ENCODE measurements at regions not wholly inside any gene's neighbourhood (a gene's known extent, or its start where the extent isn't known, plus 50 kb on each side); places are given as distances from the start of the nearest gene placed in this dataset.

DNA sequence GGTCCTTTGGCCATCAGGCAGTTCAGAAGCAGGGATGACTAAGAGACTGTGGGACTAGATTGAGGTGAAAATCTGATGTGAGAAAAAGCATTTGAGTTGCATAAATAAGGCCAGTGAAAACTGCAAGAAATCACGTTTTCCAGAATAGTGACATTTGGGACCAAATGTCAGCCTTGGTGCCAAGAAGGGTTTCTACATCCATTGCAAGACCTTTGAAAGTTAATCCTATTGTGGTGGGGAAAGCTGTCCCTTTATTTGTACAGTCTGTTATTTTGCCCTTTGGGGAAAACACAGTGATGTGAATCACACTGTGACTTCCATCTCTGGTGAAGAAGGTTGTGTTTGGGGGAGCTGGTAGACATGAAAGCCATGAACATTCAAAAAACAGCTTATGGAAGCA lies 153.5 kb upstream of the SIX2 start:
- H3K9me3 ChIP-seq = no peaks in the 10 kb centered on the region
- no peaks in the 10 kb centered on the region for H3K36me3 ChIP-seq
- TF ChIP-seq EP300 (IDR thresholded peaks at IDR 0.05) = no peak
- no peak for TF ChIP-seq CTCF (IDR thresholded peaks at IDR 0.05)
- no peak for TF ChIP-seq POLR2AphosphoS5 (IDR thresholded peaks at IDR 0.05)
- TF ChIP-seq POLR2A (IDR thresholded peaks at IDR 0.05; ENCODE audit: low read depth) = no peak
- no peaks in the 10 kb centered on the region for H3K4me1 ChIP-seq
- 87% methylated on average over 1 of the region's 1 CpG for WGBS
- no peak overlapping the region for H3K4me3 ChIP-seq
- H3K27ac ChIP-seq (replicated peaks in 1 of 4) = no peak overlapping the region
- intact Hi-C loops (cut with DNase I) = no loop called here
- DNase-seq (ENCODE audit: extremely low spot score) = no peak
- peaks cover 0 to 68% (median 9%) of the 10 kb centered on the region in 4 donors for H3K27me3 ChIP-seq

DNA sequence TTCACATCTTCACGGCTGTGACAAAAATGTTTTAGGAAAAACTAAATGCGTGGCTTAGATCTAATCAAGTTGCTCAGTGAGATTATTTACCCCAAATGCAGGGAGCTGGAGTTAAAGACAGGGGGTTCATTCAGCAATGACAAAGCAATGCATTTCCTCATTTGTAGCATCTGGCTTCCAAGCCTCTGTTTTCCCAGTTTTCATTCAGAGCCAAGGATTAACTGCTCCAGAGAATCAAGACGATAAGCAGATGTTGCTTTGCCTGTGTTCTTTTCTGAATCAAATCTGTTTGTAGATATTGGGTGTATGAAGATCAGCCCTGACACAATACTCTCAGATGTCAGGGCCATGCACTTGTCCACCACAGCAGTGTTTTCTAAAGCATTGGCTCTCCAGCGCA lies 147.4 kb upstream of the SIX2 start:
- Histone ChIP-seq H3K4me1 (no peaks in the 10 kb centered on the region), H3K4me3 (no peak overlapping the region), H3K36me3 (no peaks in the 10 kb centered on the region), H3K27me3 (peaks cover 0 to 22% (median 0%) of the 10 kb centered on the region in 4 donors), H3K9me3 (peaks cover 0 to under 1% (median 0%) of the 10 kb centered on the region in 4 donors), H3K27ac (replicated peaks in 1 of 4) (no peak overlapping the region)
- intact Hi-C loops (cut with DNase I) = no loop called here
- TF ChIP-seq POLR2AphosphoS5 (IDR thresholded peaks at IDR 0.05) (no peak), EP300 (IDR thresholded peaks at IDR 0.05) (no peak), CTCF (IDR thresholded peaks at IDR 0.05) (no peak), POLR2A (IDR thresholded peaks at IDR 0.05; ENCODE audit: low read depth) (no peak)
- DNase-seq (ENCODE audit: extremely low spot score) = no peak
- 77% methylated on average over 4 of the region's 4 CpGs for WGBS

DNA sequence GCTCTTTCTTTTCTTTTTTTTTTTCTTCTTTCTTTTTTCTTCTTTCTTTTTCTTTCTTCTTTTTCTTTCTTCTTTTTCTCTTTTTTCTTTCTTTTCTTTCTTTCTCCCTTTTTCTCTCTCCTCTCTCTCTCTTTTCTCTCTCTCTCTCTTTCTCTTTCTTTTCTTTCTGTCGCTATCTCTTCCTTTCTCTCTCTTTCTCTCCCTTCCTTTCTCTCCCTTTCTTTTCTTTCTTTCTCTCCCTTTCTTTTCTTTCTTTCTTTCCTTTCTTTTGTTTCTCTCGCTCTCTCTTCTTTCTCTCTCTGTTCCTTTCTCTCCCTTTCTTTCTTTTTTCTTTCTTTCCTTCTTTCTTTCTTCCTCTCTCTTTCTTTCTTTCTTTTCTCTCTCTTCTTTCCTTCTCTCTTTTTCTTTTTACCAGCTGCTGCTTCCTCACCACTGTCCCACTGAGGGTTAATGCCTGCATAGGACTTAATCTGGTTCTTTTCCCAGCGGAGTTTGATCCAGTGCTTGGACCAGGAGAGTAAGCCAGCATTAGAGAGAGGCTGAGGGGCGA lies 145.4 kb upstream of the SIX2 start:
- DNase-seq (ENCODE audit: extremely low spot score) = no peak
- H3K4me3 ChIP-seq = no peak overlapping the region
- TF ChIP-seq POLR2A (IDR thresholded peaks at IDR 0.05; ENCODE audit: low read depth) (no peak), EP300 (IDR thresholded peaks at IDR 0.05) (no peak), POLR2AphosphoS5 (IDR thresholded peaks at IDR 0.05) (no peak), CTCF (IDR thresholded peaks at IDR 0.05) (no peak)
- H3K27me3 ChIP-seq = peaks cover 0 to 11% (median 0%) of the 10 kb centered on the region in 4 donors
- H3K27ac ChIP-seq (replicated peaks in 1 of 4) = no peak overlapping the region
- WGBS = 80% methylated on average over 4 of the region's 4 CpGs
- no peaks in the 10 kb centered on the region for H3K36me3 ChIP-seq
- intact Hi-C loops (cut with DNase I) = no loop called here
- no peaks in the 10 kb centered on the region for H3K4me1 ChIP-seq
- H3K9me3 ChIP-seq = peaks cover 0 to 15% (median 9%) of the 10 kb centered on the region in 4 donors

- Histone ChIP-seq H3K9me3 (peaks cover 0 to 15% (median 9%) of the 10 kb centered on the region in 4 donors), H3K27me3 (peaks cover 0 to 6% (median 0%) of the 10 kb centered on the region in 4 donors), H3K4me3 (no peak overlapping the region), H3K4me1 (no peaks in the 10 kb centered on the region), H3K36me3 (no peaks in the 10 kb centered on the region), H3K27ac (replicated peaks in 1 of 4) (no peak overlapping the region)
- peak; percentile 47 for DNase-seq (ENCODE audit: extremely low spot score)
- no peak for TF ChIP-seq POLR2AphosphoS5 (IDR thresholded peaks at IDR 0.05)
- no peak for TF ChIP-seq EP300 (IDR thresholded peaks at IDR 0.05)
- TF ChIP-seq POLR2A (IDR thresholded peaks at IDR 0.05; ENCODE audit: low read depth) = no peak
- TF ChIP-seq CTCF (IDR thresholded peaks at IDR 0.05) = no peak
- 74% methylated on average over 1 of the region's 1 CpG for WGBS
- intact Hi-C loops (cut with DNase I) = no loop called here
Observed at GRCh38 chr2:45154144-45154543, 144.9 kb upstream of the SIX2 start.

DNA sequence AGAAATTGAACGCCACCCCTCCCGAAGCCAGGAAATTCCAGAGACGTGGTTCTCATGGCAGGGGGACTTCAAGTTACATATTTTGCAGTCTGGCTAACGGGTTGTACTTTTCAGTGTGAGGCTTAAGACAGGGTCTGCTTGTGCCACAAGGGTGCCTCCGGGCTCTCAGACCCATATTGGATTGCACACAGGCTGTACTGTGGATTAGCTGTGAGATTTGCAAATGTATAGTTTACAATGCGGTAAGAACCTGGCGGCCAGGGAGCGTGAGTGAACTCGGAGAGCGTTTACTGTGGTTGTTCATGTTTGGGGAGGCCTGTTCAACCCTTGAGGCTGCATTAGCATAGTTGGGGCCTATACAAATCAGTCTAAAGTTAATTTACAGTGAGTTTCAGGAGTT lies 143.9 kb upstream of the SIX2 start:
- H3K36me3 ChIP-seq = no peaks in the 10 kb centered on the region
- no peak for DNase-seq (ENCODE audit: extremely low spot score)
- TF ChIP-seq CTCF (IDR thresholded peaks at IDR 0.05) = no peak
- no peak for TF ChIP-seq POLR2A (IDR thresholded peaks at IDR 0.05; ENCODE audit: low read depth)
- no peak for TF ChIP-seq POLR2AphosphoS5 (IDR thresholded peaks at IDR 0.05)
- TF ChIP-seq EP300 (IDR thresholded peaks at IDR 0.05) = no peak
- H3K27me3 ChIP-seq = peaks cover 0 to 5% (median 0%) of the 10 kb centered on the region in 4 donors
- intact Hi-C loops (cut with DNase I) = no loop called here
- H3K4me3 ChIP-seq = no peak overlapping the region
- H3K27ac ChIP-seq (replicated peaks in 1 of 4) = no peak overlapping the region
- WGBS = 88% methylated on average over 10 of the region's 10 CpGs
- H3K4me1 ChIP-seq = no peaks in the 10 kb centered on the region
- H3K9me3 ChIP-seq = peaks cover 0 to 15% (median 9%) of the 10 kb centered on the region in 4 donors

Measured in esophagus muscularis mucosa (tissue), 4 donors.